T-helper 1 cell treated with Interleukin-12 subunit alpha and Interleukin-12 subunit beta and Interleukin-4 antibody, amounts not matched to agents 30 ng/mL and 1 ng/mL, for 36 hours (primary cell): ENCODE measurements at regions not wholly inside any gene's neighbourhood (a gene's known extent, or its start where the extent isn't known, plus 50 kb on each side); places are given as distances from the start of the nearest gene placed in this dataset.

Source experiments
- intact Hi-C: fragments of 100-400 bp; cut with micrococcal nuclease; formaldehyde crosslinking; loops from one replicate; pipeline ENCODE4 v1.15.1; 2024

DNA sequence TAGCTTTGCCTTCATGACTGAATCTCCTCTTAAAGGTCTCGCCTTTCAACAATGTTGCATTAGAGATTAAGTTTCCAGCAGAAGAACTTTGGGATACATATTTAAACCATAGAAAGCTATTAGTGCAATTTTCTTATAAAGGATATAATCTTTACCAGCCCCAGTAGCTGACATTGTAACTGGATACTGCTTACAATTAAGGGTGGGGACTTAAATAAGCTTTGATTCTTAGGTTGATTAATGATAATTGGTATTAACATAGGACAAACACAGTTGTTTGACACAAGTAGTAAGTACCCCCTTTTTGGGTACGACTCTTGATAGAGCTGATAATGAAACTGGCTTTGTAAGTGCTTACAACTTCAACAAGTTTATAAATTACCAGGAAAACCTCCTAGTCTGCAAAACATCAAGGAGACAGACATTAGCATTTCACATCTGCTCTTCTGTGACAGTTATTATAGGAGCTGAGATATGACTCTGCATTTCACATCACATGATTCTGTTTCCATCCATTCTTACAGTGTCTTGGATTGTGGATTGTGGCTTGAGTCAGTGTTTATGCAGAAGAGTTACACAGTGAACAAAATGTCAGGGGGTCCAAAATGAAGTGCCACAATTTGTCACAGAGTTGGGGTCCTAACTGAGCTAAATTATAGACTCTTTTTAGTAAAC, 249.1 kb upstream of the E2F7 start:
- intact Hi-C loops: no loop called here

DNA sequence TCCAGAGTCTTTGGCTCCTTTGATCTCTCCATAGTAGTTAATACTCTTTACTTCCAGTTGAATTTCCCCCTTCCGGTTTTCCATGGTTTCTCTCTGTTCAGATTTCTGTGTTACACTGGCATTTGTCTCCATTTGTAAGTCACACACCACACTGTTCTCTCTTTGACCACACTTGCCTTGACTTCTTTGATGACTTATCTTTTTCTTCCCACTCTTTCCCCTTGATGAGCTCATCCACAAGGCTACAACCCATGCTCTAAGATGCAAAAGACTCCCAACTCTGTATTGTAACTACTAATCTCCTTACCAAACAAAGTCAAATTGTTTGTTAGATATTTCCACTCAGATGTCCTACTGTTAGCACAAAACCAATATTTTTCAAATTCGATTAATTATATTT, 242.7 kb upstream of the E2F7 start:
- intact Hi-C loops: no loop called here

DNA sequence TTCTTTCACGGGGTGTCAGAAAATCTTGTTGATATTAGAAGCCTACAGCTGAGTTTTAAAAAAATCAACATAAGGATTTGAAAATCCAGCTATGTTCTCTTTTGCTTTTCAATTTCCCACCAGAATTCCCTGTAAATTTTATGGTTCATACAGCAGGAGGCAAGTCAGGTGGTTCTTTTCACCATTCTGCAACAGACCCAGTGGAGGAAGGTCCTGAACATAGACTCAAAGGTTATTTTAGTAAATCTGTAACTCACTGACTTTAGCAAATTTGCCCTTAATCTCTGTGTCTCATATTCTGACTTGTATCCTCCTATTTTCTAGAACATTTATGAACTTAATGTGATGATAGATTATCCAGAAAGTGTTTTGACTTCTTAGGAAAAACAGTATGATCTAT, 235.4 kb upstream of the E2F7 start:
- intact Hi-C loops: no loop called here

DNA sequence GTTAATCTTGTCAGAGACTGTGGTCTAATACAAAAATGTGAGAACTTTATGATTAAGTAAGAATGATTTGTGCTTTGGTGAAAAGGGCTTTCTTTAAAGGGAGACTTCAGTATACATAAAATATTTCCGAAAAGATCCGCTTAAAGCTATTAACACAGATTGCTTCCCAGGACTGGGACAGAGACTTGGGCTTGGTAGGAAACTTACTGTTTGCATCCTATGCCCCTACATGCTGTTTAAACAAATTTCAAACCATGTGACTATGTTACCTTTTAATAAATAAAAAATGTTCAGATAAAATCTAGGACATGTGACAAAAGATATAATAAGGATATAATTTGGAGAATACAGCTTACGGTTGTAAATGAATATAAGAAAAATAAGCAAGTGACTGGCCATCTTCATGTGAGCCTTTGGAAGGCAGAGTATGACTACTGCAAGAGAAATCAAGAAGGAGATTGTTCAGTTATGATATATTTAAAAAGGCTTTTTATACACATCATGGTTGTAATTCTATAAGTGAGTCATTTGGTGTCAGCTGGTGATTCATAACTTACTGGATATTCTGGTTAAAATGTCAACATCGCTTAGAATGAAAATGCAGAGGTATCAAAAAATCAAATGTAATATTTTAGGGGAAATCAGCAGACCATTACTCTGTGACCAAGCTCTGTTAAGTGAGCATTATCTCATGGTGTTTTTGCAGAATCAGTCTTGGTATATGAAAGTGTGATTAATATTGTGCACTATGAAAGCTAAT, 234.7 kb upstream of the E2F7 start:
- intact Hi-C loops: no loop called here

DNA sequence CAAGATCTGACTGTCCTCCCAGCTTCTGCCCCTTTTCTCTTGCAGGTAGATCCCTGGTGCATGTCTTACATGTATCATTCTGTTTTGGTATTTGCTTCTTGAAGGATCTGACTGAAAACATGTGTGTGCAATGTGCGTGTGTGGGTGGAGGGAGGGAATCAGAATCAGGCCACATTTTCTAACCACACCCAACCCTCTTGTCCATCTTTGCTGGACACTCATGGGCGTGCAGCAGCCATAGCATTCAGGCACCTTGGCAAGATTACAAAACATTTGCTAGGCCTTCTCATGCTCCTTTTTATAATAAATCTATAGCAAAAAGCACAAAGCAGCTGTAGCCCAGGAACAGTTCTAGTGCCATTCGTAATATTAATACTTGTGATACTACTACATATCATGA, 233.6 kb upstream of the E2F7 start:
- intact Hi-C loops: no loop called here

DNA sequence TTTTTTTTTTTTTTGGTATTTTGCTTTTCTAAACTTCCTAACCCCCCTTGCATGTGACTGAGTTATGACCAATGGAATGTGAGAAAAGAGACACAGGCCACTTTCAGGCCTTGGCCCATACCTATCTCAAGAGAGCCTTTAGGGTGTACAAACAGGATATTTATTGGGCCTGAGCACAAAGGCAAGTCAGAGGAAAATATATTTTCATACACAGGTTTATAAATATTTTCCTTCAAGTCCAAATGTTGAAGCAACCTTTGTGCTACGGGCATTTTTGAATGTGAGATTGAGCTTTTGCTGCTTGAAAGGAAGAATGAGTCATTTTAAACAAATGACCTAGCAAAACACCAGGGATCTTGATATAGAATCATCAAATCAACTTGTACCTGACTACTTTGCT, 228.6 kb upstream of the E2F7 start:
- intact Hi-C loops: no loop called here

DNA sequence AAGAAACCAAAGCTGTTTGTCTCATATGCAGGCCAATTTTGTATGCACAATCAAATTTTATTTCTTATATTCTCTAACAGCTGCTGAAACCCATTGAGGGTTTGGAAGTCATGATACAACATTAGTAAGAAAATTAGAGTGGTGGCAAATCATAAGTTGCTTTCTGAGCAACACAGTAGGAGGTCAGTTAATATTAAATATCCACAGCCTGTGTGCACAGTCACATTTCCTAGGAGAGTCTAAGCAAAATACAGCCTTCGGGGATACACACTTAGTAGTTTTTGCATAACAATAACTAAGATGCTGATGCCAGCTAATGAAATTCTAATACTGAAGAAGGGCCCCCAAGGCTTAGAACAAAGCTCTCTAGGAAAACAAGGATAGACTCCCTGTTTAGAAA, 209.6 kb upstream of the E2F7 start:
- intact Hi-C loops: no loop called here

DNA sequence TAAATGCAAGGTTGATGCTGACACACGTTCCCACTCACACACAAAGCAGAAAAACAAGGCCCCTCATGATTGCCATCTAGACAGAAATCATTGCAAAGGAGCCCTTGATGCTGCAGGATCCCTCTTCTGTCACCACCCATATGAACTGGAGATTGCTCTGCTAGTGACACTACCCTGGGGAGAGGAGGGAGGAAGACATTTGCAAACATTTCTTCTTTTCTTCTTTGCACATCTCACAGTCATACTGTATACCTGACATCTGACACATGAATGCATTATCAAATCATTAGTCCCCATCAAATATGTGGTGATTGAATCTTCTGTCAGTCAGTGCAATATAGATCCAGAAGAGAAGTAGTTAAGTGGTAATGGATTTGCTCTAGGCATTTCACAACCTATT, 208.5 kb upstream of the E2F7 start:
- intact Hi-C loops: no loop called here

DNA sequence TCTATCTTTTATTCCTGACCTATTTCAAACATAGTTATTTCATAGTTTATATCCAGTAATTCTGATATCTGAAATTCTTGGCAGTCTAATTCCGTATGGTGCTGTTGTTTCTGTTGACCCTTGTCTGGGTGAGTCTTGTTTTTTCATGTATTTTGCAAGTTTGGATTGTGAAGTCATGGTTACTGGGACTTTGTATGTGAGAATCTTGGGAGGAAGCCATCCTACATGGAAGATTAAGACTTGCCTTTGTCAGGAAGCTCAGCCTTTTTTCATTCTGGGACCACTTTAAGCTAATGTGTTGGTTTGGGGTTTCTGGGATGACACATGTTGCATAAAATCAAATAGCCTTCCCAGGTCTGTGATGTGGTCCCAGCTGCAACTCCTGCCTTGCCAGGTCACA, 191.6 kb upstream of the E2F7 start:
- intact Hi-C loops: no loop called here

DNA sequence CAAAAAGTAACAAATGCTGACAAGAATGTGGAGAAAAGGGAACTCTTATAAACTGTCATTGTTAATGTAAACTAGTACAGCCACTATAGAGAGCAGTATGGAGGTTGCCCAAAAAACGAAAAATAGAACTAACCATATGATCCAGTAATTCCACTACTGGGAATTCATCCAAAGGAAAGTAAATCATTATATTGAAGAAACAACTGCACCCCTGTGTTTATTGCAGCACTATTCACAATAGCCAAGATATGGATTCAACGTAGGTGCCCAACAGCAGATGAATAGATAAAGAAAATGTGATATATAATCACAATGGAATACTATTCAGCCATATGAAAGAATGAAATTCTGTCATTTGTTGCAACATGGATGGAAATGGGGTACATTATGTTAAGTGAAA, 188.0 kb upstream of the E2F7 start:
- intact Hi-C loops: no loop called here

DNA sequence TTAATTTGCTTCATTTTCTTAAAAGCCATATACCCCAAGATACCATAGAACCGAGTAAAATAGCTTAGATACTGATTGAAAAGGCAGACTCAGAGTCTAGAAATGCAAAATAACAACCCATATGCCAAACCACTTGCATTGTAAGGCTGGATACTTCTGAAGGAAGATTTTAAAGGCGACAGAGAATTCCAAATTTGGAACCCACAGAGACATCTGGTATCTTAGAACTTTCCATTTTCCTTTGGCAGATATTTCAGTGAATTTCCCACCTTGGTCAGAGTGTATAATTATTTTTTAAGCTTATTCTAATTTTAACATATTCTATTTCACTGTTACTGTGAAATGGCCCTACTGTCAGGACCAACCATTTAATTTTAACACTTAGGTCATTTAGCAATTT, 186.4 kb upstream of the E2F7 start:
- intact Hi-C loops: no loop called here

DNA sequence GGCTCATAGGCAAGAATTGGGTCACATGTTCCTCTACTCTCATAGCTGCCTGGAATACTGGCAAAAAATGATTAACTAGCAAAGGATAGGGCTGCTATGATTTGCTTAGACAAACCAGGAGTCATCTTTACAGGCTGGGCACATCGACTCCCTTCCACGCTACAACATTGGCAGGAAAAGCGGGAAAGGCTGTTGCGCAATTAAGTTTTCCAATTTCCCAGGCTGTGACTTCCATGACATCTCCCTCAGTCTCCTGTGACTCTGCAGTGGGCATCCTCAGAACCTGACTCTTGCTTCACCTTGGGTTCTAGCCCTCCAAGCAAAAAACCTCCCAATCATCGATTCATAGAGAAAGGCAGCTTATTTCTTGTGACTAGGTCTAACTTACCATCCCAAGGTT, 184.5 kb upstream of the E2F7 start:
- intact Hi-C loops: no loop called here

DNA sequence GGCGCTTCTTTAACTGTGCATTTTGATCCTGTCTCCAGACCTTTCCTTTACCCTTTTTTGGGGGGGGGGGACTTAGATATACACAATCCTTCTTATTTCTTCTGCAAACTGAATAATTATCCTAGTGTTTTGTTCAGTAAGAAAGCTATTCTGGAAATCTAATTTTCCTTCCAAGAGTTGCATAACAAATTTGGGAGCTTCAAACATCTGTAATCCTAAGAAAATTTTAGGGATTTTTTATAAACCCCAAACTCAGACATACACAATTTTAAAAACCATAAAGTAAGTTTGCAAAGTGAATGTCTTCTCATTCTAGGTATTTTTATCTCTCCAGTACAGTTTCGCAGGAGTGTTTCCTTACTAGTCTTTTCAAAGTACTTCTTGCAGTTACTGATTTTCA, 182.7 kb upstream of the E2F7 start:
- intact Hi-C loops: no loop called here

DNA sequence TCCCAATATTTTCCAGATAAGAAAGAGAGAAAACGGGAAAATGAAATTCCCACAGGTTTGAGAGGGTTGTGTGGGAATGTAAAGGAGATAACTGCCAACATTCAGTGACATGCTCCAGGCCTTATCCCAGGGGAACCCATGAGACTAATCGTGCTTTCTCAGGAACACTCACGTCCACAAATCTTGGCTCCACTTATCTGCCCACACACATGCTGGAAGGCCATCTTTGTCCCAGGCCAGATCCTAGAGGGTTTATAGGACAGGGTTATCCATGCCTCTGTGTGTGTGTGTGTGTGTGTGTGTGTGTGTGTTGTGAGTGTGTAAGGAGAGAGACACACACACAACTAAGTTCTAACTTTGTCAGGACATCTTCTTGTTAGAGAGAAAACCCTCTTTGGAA, 182.2 kb upstream of the E2F7 start:
- intact Hi-C loops: no loop called here

DNA sequence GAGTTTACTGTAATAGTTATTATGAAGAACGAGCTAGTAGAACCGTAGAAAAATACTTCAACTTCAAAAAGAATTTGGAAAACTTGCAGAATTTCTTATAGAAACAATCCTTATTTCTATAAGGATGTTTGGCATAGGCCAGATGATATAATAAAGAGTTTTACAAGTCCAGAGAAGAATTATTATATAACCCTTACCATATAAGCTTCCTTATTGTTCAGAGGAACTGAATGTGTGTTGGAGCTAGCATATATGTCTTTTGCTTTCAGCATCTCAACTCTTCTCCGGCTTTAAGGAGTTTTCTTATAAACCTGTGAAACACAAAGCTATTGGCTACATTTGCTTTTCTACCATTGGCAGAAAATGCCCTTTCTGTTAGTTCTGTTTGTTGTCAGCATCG, 178.0 kb upstream of the E2F7 start:
- intact Hi-C loops: no loop called here

DNA sequence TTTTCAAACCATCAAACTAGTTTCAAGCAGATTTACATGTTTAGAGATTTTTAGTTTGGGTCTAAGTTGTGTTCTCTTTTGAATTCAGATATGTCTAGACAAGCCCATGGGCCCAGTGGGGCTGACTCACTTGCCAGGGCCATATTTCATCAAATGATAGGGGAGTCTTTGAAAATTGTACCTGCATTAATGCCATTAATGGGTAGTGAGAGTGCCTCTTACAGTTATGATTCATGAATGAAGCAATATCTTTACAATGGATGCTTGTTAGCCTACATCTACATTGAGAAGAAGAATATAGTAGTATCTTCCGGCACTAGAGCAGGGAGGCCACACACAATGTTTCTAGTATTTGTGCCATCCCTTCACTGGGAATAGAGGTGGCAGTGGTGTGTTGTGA, 174.2 kb upstream of the E2F7 start:
- intact Hi-C loops: no loop called here

DNA sequence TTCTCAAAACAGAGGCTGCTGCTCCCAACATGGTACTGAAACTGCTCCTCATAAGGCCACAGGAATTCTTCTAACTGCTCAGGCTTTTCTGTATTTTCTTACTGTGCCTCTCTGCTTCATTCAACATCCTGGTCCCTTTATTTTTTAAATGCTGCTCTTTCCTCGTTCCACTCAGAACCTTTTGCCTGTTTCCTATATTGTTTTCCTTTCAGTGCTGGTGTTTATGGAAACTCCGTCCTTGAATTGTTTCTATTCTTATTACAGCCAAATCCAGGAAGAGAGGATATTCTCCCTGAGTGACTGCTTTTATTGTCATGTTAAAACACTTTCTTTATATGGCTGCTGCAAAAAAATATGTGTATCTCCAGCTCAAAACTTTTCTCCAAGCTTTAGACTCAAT, 173.0 kb upstream of the E2F7 start:
- intact Hi-C loops: no loop called here

DNA sequence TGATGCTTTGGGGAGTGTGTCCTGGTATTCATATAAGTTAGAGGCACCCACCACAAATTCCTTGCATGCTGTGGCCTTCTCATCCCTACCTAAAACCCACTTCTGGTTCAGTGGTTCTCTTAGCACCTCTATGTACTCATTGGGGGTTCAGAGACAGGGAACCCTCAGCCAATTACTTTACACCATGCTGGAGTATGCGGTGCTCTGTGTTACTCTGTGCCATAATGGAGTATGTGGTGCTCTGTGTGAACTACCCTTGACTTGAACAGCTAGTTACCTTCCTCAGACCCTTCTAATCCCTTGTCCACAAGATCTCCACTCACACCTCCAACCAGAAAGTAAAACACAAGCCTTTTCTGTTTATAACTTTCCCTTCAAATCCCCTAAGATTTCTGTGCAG, 172.5 kb upstream of the E2F7 start:
- intact Hi-C loops: no loop called here

DNA sequence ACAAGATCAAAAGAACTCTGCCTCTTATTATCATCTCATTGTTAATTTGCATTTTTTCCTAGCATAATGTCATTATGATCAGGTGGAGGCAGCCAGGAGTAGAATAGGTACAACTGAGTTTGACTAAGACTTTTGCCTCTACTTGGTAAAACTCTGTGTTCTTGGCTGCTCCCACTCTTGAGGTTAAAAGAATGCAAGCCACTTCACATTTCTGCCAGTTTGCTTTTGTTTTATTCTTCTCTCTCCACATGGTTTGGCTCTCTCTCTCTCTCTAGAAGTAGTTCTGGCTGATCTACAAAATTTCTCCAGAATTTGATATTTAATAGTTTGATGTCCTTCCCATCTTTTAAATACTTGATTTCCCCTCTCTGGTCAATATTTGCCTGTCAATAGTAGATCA, 170.7 kb upstream of the E2F7 start:
- intact Hi-C loops: no loop called here

DNA sequence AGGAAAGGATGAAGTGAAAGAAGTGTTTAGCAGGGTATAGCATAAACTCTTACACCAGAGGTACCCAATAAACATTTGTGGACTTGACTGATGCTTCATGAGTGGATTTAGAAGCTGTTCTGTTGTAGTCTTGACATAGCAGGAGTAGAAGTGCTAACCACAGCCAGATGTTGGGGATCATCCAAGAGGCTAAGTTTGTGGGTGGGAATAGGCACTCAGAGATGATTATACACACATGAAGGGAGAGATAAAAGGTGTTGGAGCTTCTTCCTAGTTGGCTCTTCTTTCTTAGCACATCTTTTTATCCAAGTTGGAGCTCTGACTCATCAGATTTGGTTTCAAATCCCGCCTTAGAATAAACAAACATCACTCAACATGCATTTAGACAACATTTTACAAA, 166.7 kb upstream of the E2F7 start:
- intact Hi-C loops: no loop called here

DNA sequence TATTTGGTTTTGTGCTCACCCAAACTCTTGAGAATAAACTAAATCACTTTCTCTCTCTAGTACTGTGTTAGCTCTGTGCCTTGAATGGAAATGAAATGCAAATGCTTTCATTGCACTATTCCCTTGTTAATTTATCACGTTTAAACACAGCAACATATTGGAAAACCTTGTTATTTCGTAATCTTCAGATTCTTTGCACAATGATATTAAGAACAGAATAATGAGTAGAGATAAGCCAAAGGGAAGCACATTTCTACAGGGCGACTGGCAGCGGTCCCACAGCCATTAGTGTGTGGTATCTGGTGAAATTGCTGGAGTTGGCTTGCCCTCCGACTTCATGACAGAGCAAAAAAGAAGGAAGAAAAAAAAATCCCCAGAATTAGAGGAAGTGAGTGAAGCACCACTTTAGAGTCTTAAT, 166.1 kb upstream of the E2F7 start:
- intact Hi-C loops: no loop called here

DNA sequence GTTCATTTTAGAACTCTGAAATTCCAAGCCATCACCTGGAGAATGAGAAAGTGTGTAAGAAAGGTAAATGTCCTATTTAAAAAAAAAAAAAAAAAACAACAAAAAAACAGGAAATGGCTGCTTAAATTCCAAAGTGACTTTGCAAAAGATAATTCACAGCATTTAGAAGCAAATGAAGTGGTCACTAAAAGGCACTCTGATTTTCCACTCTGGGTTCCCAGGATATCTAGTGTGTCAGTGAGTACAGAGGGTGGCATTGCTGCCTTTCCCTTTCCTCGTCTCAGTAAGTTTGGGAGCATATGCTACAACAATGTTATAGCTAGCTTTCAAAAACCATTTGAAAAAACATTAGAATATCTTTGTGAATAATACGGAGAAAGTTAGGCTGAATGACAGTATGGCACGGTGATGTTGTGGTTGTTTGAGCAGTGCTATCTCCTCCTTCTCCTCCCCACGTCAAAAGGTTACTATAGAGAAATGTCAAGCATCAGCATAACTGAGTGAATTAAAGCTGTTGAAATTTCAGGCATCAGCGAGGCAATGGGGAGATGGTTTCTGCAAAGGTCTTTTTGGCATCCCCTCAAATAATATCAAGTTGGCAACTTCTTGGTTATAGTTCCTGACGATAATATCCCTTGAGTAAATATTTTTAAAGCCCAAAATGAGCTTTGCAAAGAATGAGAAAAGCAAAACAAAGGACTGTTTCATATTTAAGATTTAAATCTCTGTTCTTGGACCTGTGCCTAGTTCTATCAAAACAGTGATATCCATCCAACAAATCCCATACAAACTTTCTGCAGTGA, 164.5 kb upstream of the E2F7 start:
- intact Hi-C loops: no loop called here

DNA sequence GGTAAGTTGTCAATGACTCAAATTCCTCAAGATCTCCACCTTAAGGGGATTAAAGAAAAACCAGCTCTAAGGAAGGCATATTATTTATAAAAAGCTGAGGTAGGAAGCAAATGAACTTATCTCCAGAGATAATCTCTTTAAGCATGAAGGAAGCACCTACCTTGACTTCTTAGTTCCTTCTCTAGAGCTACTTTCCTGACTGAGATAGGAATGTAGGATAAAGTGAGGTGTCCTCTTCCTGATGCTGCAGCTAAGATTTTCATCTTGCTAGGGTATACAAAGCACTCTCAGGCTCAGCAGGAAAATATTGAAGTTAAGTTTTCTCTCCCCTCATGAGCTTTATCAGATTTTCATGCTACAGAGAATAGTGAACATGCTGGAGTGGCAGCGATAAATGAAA, 163.0 kb upstream of the E2F7 start:
- intact Hi-C loops: no loop called here
